BLaER1 treated with 17β-estradiol and CSF1 and Interleukin-3, amounts not matched to agents 10 nM and 100 nM (cell line): ENCODE measurements at regions not wholly inside any gene's neighbourhood (a gene's known extent, or its start where the extent isn't known, plus 50 kb on each side); places are given as distances from the start of the nearest gene placed in this dataset.

Source experiments
- H3K27ac ChIP-seq, 11 experiments: shearing (Covaris generic); formaldehyde crosslinking; 2 replicates each; pipeline ENCODE4 v1.8.1; 2022
- H3K27me3 ChIP-seq, 11 experiments: shearing (Covaris generic); formaldehyde crosslinking; 2 replicates each; pipeline ENCODE4 v1.8.1; 2022
- H3K36me3 ChIP-seq, 11 experiments: shearing (Covaris generic); formaldehyde crosslinking; 2 replicates each; pipeline ENCODE4 v1.8.1; 2022
- H3K4me1 ChIP-seq, 10 experiments: shearing (Covaris generic); formaldehyde crosslinking; 2 replicates each; pipeline ENCODE4 v1.8.1; 2022
- H3K4me2 ChIP-seq, 11 experiments: shearing (Covaris generic); formaldehyde crosslinking; 2 replicates each; pipeline ENCODE4 v1.8.1; 2022
- H3K4me3 ChIP-seq, 10 experiments: shearing (Covaris generic); formaldehyde crosslinking; 2 replicates each; pipeline ENCODE4 v1.8.1; 2022
- H3K9ac ChIP-seq, 11 experiments: shearing (Covaris generic); formaldehyde crosslinking; 2 replicates each; pipeline ENCODE4 v1.8.1; 2022
- H3K9me3 ChIP-seq, 11 experiments: shearing (Covaris generic); formaldehyde crosslinking; replicated peaks in 1 of 11; 2 replicates each; pipeline ENCODE4 v1.8.1; 2022
- H4K20me1 ChIP-seq, 11 experiments: shearing (Covaris generic); formaldehyde crosslinking; 2 replicates each; pipeline ENCODE4 v1.8.1; 2022
- Cebpa-rat ChIP-seq, 11 experiments: shearing (Covaris generic); IDR thresholded peaks; 2 replicates each; pipeline ENCODE4 v1.8.1; 2022

DNA sequence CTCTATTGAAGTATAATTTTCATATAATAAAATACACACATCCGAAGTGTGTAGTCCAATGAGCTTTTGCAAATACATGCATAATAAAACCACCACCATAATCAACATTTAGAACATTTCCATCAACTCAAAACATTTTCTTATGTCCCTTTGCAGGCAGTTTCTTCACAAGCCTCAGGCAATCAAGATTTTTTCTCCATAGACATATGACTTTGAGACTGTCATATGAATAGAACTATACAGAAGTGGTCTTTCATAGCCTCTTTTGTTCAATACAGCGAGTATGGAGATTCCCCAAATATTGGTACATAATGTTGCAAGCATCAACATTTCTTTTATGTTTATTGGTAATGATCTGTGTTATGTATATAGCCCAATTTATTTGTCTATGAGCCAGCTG, 983.2 kb downstream of the CDH11 start:
- TF ChIP-seq Cebpa-rat (IDR thresholded peaks at IDR 0.05) = no peak
- Histone ChIP-seq H3K27me3 (no peaks in the 10 kb centered on the region), H3K27ac (no peak overlapping the region), H3K4me3 (no peak overlapping the region), H3K4me2 (no peak overlapping the region), H3K9ac (no peak overlapping the region), H3K36me3 (no peaks in the 10 kb centered on the region), H3K4me1 (no peaks in the 10 kb centered on the region), H4K20me1 (no peaks in the 10 kb centered on the region), H3K9me3 (no peaks in the 10 kb centered on the region)

DNA sequence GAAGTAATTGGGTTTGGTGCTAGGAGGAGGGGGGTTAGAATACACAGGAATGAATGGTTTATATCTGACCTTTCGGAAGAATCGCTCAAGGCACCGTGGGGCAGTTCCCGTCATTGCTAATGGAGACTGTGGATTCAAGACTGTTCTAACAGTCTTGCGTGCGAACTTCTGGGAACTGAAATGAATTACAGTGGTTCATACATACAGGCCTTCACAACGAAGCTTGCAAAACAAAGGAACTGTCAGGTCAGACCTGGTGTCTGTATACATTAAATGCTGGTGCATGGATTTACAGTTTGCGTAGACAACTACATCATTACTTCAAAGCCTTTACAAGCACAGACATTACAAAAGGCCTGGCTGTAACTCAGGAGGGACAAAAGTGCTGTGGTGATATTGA, 983.9 kb downstream of the CDH11 start:
- Histone ChIP-seq H3K9me3 (no peaks in the 10 kb centered on the region), H3K4me2 (no peak overlapping the region), H3K4me3 (no peak overlapping the region), H3K36me3 (no peaks in the 10 kb centered on the region), H4K20me1 (no peaks in the 10 kb centered on the region), H3K27ac (no peak overlapping the region), H3K9ac (no peak overlapping the region), H3K4me1 (no peaks in the 10 kb centered on the region), H3K27me3 (no peaks in the 10 kb centered on the region)
- no peak for TF ChIP-seq Cebpa-rat (IDR thresholded peaks at IDR 0.05)

DNA sequence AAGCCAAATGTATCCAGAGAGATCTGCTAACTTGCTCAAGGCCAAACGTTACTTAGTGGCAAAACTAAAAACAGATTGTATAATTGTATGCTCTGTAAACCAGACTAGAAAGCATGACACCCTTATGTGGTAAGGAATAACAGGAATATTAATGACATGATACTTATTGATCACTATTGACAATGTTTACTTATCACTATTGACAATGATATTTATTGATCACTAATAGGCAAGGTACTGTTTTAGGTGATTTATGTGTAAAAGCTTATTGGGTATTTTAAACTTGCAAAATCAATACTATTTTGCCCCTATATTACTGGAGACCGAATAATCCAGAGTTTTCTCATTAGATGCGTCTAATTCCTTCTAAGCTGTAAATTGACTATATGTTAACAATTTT, 985.1 kb downstream of the CDH11 start:
- Histone ChIP-seq H3K4me2 (no peak overlapping the region), H3K4me3 (no peak overlapping the region), H3K27ac (no peak overlapping the region), H3K9ac (no peak overlapping the region), H3K4me1 (no peaks in the 10 kb centered on the region), H3K27me3 (no peaks in the 10 kb centered on the region), H4K20me1 (no peaks in the 10 kb centered on the region), H3K9me3 (no peaks in the 10 kb centered on the region), H3K36me3 (no peaks in the 10 kb centered on the region)
- no peak for TF ChIP-seq Cebpa-rat (IDR thresholded peaks at IDR 0.05)

DNA sequence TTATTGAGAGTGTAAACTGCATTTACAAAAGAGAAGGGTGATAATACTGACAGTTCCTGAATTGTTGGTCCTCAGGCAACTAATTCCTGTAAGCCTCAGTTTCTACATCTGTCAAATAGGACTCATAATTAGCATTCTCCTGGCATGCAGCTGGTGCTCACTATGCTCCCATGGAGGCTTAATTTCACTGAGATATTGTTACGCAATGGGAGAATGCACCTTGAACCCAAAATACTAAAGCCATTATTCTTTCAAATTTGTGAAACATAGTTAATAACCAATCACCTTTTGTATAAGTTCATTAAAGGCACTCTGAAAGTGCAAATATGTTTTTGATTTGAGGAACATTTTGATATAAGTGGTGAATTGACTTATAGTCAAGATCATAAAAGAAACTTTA, 985.5 kb downstream of the CDH11 start:
- Histone ChIP-seq H3K27me3 (no peaks in the 10 kb centered on the region), H3K4me2 (no peak overlapping the region), H3K9ac (no peak overlapping the region), H3K27ac (no peak overlapping the region), H3K4me3 (no peak overlapping the region), H4K20me1 (no peaks in the 10 kb centered on the region), H3K36me3 (no peaks in the 10 kb centered on the region), H3K4me1 (no peaks in the 10 kb centered on the region), H3K9me3 (no peaks in the 10 kb centered on the region)
- TF ChIP-seq Cebpa-rat (IDR thresholded peaks at IDR 0.05) = peak in 2 of 11 experiments; percentile 28 to 31; a peak in 3 of 22 replicates

DNA sequence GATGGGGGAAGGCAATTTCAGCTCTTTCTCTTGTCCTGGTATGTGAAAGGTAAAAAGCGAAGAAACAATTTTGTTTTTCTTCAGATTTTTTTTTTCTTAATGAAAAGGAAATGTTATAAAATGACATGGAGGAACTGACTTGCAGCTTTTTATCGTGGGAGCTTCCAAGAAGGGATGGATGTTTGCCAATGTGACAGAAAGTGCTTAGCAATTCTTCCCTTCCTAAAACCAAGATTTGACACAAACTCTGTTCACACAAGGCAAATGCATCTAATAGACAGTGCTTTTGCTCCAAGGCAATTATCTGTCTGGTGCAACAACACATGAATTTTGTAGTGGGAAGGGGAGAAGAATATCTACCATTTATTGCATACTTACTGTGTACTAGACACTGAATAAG, 988.5 kb downstream of the CDH11 start:
- Histone ChIP-seq H3K9ac (no peak overlapping the region), H3K27ac (no peak overlapping the region), H3K4me2 (no peak overlapping the region)

DNA sequence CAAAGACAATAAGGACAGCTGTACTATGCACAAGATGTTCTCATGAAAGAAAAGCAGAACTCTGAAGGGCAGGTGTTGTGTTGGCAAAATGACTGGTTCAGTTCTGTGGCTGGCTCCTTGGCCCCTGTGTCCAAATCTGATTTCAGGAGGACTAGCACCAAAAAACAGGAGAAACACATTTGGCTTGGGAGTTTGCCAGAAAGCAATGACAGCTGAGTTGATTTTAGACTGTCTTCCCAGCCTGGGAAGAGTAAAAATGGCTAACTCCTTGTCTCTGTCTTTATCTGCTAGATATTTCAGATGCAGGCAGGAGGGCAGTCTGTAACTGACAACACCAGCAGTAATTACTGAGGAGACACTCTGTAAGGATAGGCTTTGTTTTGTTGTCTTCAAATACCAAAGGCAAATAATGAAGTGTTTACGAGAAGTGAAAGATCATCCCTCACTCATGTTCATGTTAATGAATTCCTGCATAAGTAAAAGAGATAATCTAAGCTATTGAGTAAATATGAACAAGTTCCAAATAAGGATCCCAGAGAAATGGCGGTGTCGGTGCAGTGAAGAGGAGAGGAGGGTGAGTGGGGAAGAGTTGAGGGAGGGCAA, 989.0 kb downstream of the CDH11 start:
- no peak for TF ChIP-seq Cebpa-rat (IDR thresholded peaks at IDR 0.05)
- H3K27me3 ChIP-seq = no peaks in the 10 kb centered on the region
- no peak overlapping the region for H3K9ac ChIP-seq
- H3K9me3 ChIP-seq = no peaks in the 10 kb centered on the region
- no peak overlapping the region for H3K4me3 ChIP-seq
- no peak overlapping the region for H3K27ac ChIP-seq
- H4K20me1 ChIP-seq = no peaks in the 10 kb centered on the region
- no peaks in the 10 kb centered on the region for H3K4me1 ChIP-seq
- H3K4me2 ChIP-seq = no peak overlapping the region
- H3K36me3 ChIP-seq = no peaks in the 10 kb centered on the region

More for the DNA sequence above, 988.5 kb downstream of the CDH11 start:
- H3K36me3 ChIP-seq = no peaks in the 10 kb centered on the region
- TF ChIP-seq Cebpa-rat (IDR thresholded peaks at IDR 0.05) = no peak
- no peaks in the 10 kb centered on the region for H4K20me1 ChIP-seq
- H3K9me3 ChIP-seq = no peaks in the 10 kb centered on the region
- H3K27me3 ChIP-seq = no peaks in the 10 kb centered on the region
- H3K4me1 ChIP-seq = no peaks in the 10 kb centered on the region
- H3K4me3 ChIP-seq = no peak overlapping the region

DNA sequence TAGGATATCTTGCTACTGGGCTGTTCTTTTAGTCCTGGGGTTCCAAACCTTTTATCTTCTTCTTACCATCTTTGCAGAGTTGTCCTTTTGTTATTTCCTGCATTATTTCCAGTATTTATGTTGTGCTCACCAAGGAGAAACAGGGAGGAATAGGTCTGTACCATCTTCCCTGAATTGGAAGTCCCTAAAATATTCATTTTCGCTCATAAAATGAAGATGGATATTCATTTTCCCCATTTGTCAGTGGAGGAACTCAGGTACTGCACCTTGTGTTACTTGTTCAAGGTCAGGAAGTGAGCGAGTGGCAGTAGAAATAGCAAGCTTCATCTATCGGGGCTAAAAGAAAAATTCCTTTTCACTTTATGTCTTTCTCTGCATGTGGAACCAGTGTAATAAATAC, 989.7 kb downstream of the CDH11 start:
- no peak for TF ChIP-seq Cebpa-rat (IDR thresholded peaks at IDR 0.05)
- no peaks in the 10 kb centered on the region for H4K20me1 ChIP-seq
- no peaks in the 10 kb centered on the region for H3K36me3 ChIP-seq
- no peak overlapping the region for H3K27ac ChIP-seq
- H3K27me3 ChIP-seq = no peaks in the 10 kb centered on the region
- no peaks in the 10 kb centered on the region for H3K9me3 ChIP-seq
- no peak overlapping the region for H3K4me3 ChIP-seq
- H3K4me1 ChIP-seq = no peaks in the 10 kb centered on the region
- no peak overlapping the region for H3K4me2 ChIP-seq
- H3K9ac ChIP-seq = no peak overlapping the region

DNA sequence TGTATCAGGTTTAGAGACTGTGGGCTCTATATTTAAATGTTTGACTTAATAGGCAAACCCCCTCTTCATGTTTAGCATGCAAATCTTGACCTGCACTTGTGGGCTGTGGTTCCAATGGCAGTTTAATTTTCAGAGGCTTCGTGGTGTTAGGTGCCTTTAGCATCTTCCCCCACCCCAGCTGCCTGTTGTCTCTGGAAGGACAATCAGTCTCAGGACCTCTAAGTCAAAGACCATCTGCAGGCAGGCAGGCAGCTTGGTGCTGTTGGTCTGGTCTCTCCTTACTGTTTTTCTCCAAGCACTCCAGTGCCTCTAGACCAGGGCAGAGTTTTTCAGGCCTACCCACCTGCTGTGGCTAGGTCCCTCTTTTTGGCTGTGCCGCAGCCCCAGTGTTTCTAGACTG, 990.4 kb downstream of the CDH11 start:
- Histone ChIP-seq H3K9me3 (no peaks in the 10 kb centered on the region), H3K27ac (no peak overlapping the region), H3K9ac (no peak overlapping the region), H3K4me3 (no peak overlapping the region), H3K36me3 (no peaks in the 10 kb centered on the region), H3K4me2 (no peak overlapping the region), H3K4me1 (no peaks in the 10 kb centered on the region), H4K20me1 (no peaks in the 10 kb centered on the region), H3K27me3 (no peaks in the 10 kb centered on the region)
- TF ChIP-seq Cebpa-rat (IDR thresholded peaks at IDR 0.05) = no peak

DNA sequence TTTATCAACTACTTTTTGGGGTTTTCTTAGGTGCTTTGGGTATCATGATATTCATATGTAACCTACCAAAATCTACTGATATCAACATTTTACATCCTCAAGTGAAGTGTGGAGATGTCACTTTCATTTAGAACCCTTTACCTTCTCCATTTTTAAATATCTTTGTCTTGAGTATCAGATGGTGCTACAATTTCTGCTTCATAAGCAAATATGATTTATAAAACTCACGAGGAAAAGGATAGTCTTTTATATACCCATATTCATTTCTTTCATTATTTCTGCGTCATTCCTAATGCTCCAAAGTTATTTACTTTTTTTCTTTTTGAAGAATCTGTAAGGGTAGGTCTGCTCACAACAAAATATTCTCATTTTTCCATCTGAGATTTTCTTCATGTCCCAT, 991.7 kb downstream of the CDH11 start:
- H3K27ac ChIP-seq = no peak overlapping the region
- H3K4me3 ChIP-seq = no peak overlapping the region
- no peaks in the 10 kb centered on the region for H4K20me1 ChIP-seq
- no peaks in the 10 kb centered on the region for H3K9me3 ChIP-seq
- no peak overlapping the region for H3K4me2 ChIP-seq
- H3K9ac ChIP-seq = no peak overlapping the region
- no peak for TF ChIP-seq Cebpa-rat (IDR thresholded peaks at IDR 0.05)
- H3K27me3 ChIP-seq = no peaks in the 10 kb centered on the region
- no peaks in the 10 kb centered on the region for H3K4me1 ChIP-seq
- H3K36me3 ChIP-seq = no peaks in the 10 kb centered on the region

DNA sequence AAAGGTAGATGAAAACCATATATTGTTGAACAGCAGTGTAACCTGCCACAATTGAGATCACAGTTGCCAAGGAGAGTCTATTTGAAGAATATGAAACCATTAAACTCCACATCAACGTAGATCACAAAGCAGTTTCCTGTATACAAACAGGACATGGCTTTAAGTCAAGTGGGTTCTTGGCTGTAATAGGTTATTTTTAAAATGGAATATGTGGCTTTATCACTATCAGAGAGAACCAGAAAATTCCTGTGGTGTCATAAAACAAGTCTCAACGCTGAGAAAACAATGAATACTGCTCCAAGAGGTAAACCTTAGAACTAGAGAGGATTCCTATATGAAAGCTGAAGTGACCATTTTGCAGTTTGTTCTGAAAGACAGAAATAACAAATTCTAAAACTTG, 999.7 kb downstream of the CDH11 start:
- Histone ChIP-seq H3K4me2 (no peak overlapping the region), H3K36me3 (no peaks in the 10 kb centered on the region), H3K4me1 (0 out of 20 replicates have a peak, but pooled peaks cover 0 to 4% (median 0%) of the 10 kb centered on the region in 10 experiments), H3K4me3 (no peak overlapping the region), H3K27me3 (no peaks in the 10 kb centered on the region), H3K9ac (no peak overlapping the region), H3K27ac (no peak overlapping the region), H4K20me1 (no peaks in the 10 kb centered on the region), H3K9me3 (no peaks in the 10 kb centered on the region)
- TF ChIP-seq Cebpa-rat (IDR thresholded peaks at IDR 0.05) = no peak
